WTC11 (cell line): ENCODE measurements at regions not wholly inside any gene's neighbourhood (a gene's known extent, or its start where the extent isn't known, plus 50 kb on each side); places are given as distances from the start of the nearest gene placed in this dataset.
"Not testable (repeated sequence)": the region's sequence is repeated elsewhere in the genome, so short reads cannot be mapped to it uniquely, and the experiment has no call there.

Experiments used
- ATAC-seq: fragments of 200-7000 bp; cut with Tn5 transposase; 2 replicates; pipeline ENCODE4 v1.10.0; 2021; ENCODE audit warnings: mild to moderate bottlenecking, moderate library complexity
- CTCF ChIA-PET: fragments of 300-600 bp; sonication (Branson Sonifier 250); formaldehyde crosslinking; loops from one replicate; lab custom pipeline; 2021; ENCODE audit warnings: antibody characterized with exemption; lab: Charles Lee
- POLR2A ChIA-PET: fragments of 350-600 bp; sonication (Branson Sonifier 250); formaldehyde crosslinking; loops from one replicate; lab custom pipeline; 2021; ENCODE audit warnings: antibody characterized with exemption; lab: Charles Lee
- DNase-seq: peaks from one replicate; pipeline ENCODE4 v3.0.0; 2021; ENCODE audit warnings: low spot score
- H3K27ac Mint-ChIP-seq: 2 replicates; pipeline ENCODE4 v1.8.0; 2021; ENCODE audit warnings: mixed read lengths
- H3K27me3 Mint-ChIP-seq: 2 replicates; pipeline ENCODE4 v1.8.0; 2021; ENCODE audit warnings: low read depth, mild to moderate bottlenecking, moderate library complexity, mixed read lengths
- H3K36me3 Mint-ChIP-seq: 2 replicates; pipeline ENCODE4 v1.8.0; 2021; ENCODE audit warnings: mixed read lengths
- H3K4me1 Mint-ChIP-seq: 2 replicates; pipeline ENCODE4 v1.8.0; 2022; ENCODE audit warnings: mixed read lengths
- H3K4me3 Mint-ChIP-seq: 2 replicates; pipeline ENCODE4 v1.8.0; 2021; ENCODE audit warnings: mild to moderate bottlenecking, moderate library complexity, mixed read lengths
- H3K9me3 Mint-ChIP-seq: 2 replicates; pipeline ENCODE4 v1.8.0; 2021; ENCODE audit warnings: mixed read lengths
- AFF4 ChIP-seq: sonication (generic); formaldehyde crosslinking; IDR thresholded peaks from 2 replicates; pipeline ENCODE4 v1.8.1; 2023; ENCODE audit warnings: mild to moderate bottlenecking, missing genetic modification reagents, borderline replicate concordance
- CREB1 ChIP-seq: sonication (generic); formaldehyde crosslinking; IDR thresholded peaks from 2 replicates; pipeline ENCODE4 v1.8.0; 2023; ENCODE audit warnings: mild to moderate bottlenecking, missing genetic modification reagents
- CTCF ChIP-seq: fragments of 200-600 bp; IDR thresholded peaks from 2 replicates; pipeline ENCODE4 v1.8.0; 2022; ENCODE audit warnings: antibody characterized with exemption
- GABPB1 ChIP-seq: sonication (generic); formaldehyde crosslinking; IDR thresholded peaks from 2 replicates; pipeline ENCODE4 v1.8.1; 2023; ENCODE audit warnings: mild to moderate bottlenecking, missing genetic modification reagents
- MXD4 ChIP-seq: fragments of 250-450 bp; sonication (Bioruptor Pico); IDR thresholded peaks from 2 replicates; pipeline ENCODE4 v1.8.0; 2021; ENCODE audit warnings: mild to moderate bottlenecking, moderate library complexity, borderline replicate concordance
- NFATC4 ChIP-seq: fragments of 250-450 bp; sonication (Bioruptor Pico); IDR thresholded peaks from 2 replicates; pipeline ENCODE4 v1.9.0; 2021; ENCODE audit warnings: mild to moderate bottlenecking
- PREB ChIP-seq: sonication (generic); formaldehyde crosslinking; IDR thresholded peaks from 2 replicates; pipeline ENCODE4 v1.8.1; 2022; ENCODE audit warnings: mild to moderate bottlenecking, missing genetic modification reagents, moderate library complexity, borderline replicate concordance
- TCF7 ChIP-seq: sonication (generic); formaldehyde crosslinking; IDR thresholded peaks from 2 replicates; pipeline ENCODE4 v1.8.0; 2022; ENCODE audit warnings: mild to moderate bottlenecking, low read depth, missing genetic modification reagents, moderate library complexity
- ZNF512 ChIP-seq: sonication (generic); formaldehyde crosslinking; IDR thresholded peaks from 2 replicates; pipeline ENCODE4 v1.8.1; 2022; ENCODE audit warnings: missing genetic modification reagents, borderline replicate concordance
- TF ChIP-seq, protein P1 (sequence below): sonication (generic); formaldehyde crosslinking; IDR thresholded peaks from 2 replicates; pipeline ENCODE4 v1.8.1; 2022; ENCODE audit warnings: low read depth, missing genetic modification reagents, borderline replicate concordance
- TF ChIP-seq, protein P2 (sequence below): sonication (generic); formaldehyde crosslinking; IDR thresholded peaks from 2 replicates; pipeline ENCODE4 v1.8.1; 2023; ENCODE audit warnings: mild to moderate bottlenecking, missing genetic modification reagents
- TF ChIP-seq, protein P3 (sequence below): sonication (generic); formaldehyde crosslinking; IDR thresholded peaks from 2 replicates; pipeline ENCODE4 v1.8.0; 2022; ENCODE audit warnings: missing genetic modification reagents
- TF ChIP-seq, protein P4 (sequence below): sonication (generic); formaldehyde crosslinking; conservative IDR thresholded peaks from 2 replicates; pipeline ENCODE4 v1.8.1; 2023; ENCODE audit warnings: mild to moderate bottlenecking, low read depth, missing genetic modification reagents, moderate library complexity
- TF ChIP-seq, protein P5 (sequence below): sonication (generic); formaldehyde crosslinking; IDR thresholded peaks from 2 replicates; pipeline ENCODE4 v1.8.0; 2022; ENCODE audit warnings: mild to moderate bottlenecking, missing genetic modification reagents

GRCh38 chr13:102522251-102522650 lies 74.5 kb upstream of the TPP2 start:
- POLR2A ChIA-PET, ATAC-seq, H3K4me3 Mint-ChIP-seq, DNase-seq, H3K27me3 Mint-ChIP-seq, H3K27ac Mint-ChIP-seq, CTCF ChIA-PET, H3K4me1 Mint-ChIP-seq: not testable (repeated sequence)
- Mint-ChIP-seq H3K9me3 (peaks cover 18% of the 10 kb centered on the region), H3K36me3 (peaks cover 17% of the 10 kb centered on the region)

DNA sequence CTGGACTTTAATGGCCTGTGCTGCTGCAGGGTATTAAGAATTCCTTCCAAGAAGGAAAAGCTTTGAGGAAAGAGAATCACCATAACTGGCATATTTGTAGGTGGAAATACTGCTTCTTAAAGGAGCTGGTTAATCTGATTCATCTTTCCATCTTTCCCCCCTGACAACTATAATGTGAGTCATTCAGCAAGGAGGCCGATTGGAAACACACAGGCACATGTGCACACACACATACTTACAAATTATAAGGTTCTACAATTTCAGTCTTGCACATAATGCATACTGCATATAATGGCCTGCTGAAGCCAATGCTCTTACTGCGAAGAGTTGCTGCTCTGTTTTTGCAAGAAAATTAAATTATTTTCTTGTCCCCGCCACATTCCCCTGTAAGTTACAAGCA lies 78.8 kb upstream of the TPP2 start:
- DNase-seq (no peak), ATAC-seq (no peak)
- Mint-ChIP-seq H3K27me3 (no peaks in the 10 kb centered on the region), H3K36me3 (peaks cover 19% of the 10 kb centered on the region), H3K4me3 (no peak overlapping the region), H3K4me1 (no peaks in the 10 kb centered on the region), H3K27ac (no peak overlapping the region), H3K9me3 (peaks cover 27% of the 10 kb centered on the region)
- POLR2A ChIA-PET = no interaction called here
- CTCF ChIA-PET = no interaction called here
- TF ChIP-seq, protein P1, sequence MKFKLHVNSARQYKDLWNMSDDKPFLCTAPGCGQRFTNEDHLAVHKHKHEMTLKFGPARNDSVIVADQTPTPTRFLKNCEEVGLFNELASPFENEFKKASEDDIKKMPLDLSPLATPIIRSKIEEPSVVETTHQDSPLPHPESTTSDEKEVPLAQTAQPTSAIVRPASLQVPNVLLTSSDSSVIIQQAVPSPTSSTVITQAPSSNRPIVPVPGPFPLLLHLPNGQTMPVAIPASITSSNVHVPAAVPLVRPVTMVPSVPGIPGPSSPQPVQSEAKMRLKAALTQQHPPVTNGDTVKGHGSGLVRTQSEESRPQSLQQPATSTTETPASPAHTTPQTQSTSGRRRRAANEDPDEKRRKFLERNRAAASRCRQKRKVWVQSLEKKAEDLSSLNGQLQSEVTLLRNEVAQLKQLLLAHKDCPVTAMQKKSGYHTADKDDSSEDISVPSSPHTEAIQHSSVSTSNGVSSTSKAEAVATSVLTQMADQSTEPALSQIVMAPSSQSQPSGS (CRISPR knock-in tag) = no peak
- no peak for TF ChIP-seq GABPB1 (CRISPR knock-in tag)
- TF ChIP-seq CREB1 (CRISPR knock-in tag) = no peak
- TF ChIP-seq, protein P2, sequence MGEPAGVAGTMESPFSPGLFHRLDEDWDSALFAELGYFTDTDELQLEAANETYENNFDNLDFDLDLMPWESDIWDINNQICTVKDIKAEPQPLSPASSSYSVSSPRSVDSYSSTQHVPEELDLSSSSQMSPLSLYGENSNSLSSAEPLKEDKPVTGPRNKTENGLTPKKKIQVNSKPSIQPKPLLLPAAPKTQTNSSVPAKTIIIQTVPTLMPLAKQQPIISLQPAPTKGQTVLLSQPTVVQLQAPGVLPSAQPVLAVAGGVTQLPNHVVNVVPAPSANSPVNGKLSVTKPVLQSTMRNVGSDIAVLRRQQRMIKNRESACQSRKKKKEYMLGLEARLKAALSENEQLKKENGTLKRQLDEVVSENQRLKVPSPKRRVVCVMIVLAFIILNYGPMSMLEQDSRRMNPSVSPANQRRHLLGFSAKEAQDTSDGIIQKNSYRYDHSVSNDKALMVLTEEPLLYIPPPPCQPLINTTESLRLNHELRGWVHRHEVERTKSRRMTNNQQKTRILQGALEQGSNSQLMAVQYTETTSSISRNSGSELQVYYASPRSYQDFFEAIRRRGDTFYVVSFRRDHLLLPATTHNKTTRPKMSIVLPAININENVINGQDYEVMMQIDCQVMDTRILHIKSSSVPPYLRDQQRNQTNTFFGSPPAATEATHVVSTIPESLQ (CRISPR knock-in tag) = no peak
- TF ChIP-seq CTCF = no peak
- no peak for TF ChIP-seq TCF7 (CRISPR knock-in tag)
- TF ChIP-seq PREB (CRISPR knock-in tag) = no peak
- no peak for TF ChIP-seq MXD4
- TF ChIP-seq, protein P3, sequence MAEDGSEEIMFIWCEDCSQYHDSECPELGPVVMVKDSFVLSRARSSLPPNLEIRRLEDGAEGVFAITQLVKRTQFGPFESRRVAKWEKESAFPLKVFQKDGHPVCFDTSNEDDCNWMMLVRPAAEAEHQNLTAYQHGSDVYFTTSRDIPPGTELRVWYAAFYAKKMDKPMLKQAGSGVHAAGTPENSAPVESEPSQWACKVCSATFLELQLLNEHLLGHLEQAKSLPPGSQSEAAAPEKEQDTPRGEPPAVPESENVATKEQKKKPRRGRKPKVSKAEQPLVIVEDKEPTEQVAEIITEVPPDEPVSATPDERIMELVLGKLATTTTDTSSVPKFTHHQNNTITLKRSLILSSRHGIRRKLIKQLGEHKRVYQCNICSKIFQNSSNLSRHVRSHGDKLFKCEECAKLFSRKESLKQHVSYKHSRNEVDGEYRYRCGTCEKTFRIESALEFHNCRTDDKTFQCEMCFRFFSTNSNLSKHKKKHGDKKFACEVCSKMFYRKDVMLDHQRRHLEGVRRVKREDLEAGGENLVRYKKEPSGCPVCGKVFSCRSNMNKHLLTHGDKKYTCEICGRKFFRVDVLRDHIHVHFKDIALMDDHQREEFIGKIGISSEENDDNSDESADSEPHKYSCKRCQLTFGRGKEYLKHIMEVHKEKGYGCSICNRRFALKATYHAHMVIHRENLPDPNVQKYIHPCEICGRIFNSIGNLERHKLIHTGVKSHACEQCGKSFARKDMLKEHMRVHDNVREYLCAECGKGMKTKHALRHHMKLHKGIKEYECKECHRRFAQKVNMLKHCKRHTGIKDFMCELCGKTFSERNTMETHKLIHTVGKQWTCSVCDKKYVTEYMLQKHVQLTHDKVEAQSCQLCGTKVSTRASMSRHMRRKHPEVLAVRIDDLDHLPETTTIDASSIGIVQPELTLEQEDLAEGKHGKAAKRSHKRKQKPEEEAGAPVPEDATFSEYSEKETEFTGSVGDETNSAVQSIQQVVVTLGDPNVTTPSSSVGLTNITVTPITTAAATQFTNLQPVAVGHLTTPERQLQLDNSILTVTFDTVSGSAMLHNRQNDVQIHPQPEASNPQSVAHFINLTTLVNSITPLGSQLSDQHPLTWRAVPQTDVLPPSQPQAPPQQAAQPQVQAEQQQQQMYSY (CRISPR knock-in tag) = no peak
- TF ChIP-seq ZNF512 (CRISPR knock-in tag) = no peak
- TF ChIP-seq, protein P4, sequence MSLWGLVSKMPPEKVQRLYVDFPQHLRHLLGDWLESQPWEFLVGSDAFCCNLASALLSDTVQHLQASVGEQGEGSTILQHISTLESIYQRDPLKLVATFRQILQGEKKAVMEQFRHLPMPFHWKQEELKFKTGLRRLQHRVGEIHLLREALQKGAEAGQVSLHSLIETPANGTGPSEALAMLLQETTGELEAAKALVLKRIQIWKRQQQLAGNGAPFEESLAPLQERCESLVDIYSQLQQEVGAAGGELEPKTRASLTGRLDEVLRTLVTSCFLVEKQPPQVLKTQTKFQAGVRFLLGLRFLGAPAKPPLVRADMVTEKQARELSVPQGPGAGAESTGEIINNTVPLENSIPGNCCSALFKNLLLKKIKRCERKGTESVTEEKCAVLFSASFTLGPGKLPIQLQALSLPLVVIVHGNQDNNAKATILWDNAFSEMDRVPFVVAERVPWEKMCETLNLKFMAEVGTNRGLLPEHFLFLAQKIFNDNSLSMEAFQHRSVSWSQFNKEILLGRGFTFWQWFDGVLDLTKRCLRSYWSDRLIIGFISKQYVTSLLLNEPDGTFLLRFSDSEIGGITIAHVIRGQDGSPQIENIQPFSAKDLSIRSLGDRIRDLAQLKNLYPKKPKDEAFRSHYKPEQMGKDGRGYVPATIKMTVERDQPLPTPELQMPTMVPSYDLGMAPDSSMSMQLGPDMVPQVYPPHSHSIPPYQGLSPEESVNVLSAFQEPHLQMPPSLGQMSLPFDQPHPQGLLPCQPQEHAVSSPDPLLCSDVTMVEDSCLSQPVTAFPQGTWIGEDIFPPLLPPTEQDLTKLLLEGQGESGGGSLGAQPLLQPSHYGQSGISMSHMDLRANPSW = no peak
- TF ChIP-seq NFATC4 (CRISPR knock-in tag) = no peak
- TF ChIP-seq, protein P5, sequence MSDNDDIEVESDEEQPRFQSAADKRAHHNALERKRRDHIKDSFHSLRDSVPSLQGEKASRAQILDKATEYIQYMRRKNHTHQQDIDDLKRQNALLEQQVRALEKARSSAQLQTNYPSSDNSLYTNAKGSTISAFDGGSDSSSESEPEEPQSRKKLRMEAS (CRISPR knock-in tag) = no peak
- no peak for TF ChIP-seq AFF4 (CRISPR knock-in tag)
